ENCODE measurements at regions not wholly inside any gene's neighbourhood (a gene's known extent, or its start where the extent isn't known, plus 50 kb on each side); places are given as distances from the start of the nearest gene placed in this dataset.

DNA sequence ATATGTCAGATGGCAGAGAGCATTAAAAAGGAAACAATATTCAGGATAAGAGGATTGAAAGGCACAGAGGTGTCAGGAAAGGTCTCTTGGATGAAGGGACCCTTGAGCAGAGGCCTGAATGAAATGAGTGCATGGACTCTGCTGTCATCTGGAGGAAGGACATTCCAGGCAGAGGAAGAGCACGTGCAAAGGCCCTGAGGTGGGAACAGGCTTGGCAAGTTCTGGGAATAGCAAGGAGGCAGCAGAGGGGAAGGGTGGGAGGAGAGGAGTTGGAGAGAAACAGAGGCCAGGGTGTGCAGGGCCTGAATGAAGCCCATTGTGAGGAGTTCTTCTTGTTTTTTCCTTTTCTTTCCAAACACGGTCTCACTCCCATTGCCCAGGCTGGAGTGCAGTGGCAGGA is 59.0 kb upstream of the RUNX3 start:
- TF ChIP-seq, protein P1, sequence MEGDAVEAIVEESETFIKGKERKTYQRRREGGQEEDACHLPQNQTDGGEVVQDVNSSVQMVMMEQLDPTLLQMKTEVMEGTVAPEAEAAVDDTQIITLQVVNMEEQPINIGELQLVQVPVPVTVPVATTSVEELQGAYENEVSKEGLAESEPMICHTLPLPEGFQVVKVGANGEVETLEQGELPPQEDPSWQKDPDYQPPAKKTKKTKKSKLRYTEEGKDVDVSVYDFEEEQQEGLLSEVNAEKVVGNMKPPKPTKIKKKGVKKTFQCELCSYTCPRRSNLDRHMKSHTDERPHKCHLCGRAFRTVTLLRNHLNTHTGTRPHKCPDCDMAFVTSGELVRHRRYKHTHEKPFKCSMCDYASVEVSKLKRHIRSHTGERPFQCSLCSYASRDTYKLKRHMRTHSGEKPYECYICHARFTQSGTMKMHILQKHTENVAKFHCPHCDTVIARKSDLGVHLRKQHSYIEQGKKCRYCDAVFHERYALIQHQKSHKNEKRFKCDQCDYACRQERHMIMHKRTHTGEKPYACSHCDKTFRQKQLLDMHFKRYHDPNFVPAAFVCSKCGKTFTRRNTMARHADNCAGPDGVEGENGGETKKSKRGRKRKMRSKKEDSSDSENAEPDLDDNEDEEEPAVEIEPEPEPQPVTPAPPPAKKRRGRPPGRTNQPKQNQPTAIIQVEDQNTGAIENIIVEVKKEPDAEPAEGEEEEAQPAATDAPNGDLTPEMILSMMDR (IDR thresholded peaks at IDR 0.05; ENCODE audit: insufficient read depth, low read depth, low read length, missing control alignments): no peak

DNA sequence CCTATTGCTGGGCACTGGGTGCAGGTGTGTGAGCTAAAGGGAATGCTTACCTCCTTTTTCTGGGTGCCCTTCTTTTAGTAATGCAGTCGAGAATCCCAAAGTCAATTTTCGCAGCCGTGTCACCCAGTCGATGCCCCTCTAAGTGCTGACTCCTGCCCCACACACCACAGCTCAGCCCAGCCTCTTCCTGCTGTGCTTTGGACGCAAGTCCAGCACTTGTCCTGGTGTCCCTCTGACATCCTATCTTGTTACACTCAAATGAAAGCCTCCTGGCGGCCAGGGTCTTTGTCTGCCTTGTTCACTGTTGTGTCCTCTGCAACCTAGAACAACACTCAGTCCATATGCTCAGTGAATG is 58.5 kb upstream of the RUNX3 start:
- no peak for DNase-seq (ENCODE audit: low read depth)
- no peak overlapping the region for H3K4me3 ChIP-seq (ENCODE audit: low read length)
- TF ChIP-seq, protein P1 (IDR thresholded peaks at IDR 0.05; ENCODE audit: insufficient read depth, low read depth, low read length, missing control alignments): no peak

More for the DNA sequence above, 59.0 kb upstream of the RUNX3 start:
- DNase-seq (ENCODE audit: low read depth): no peak
- H3K4me3 ChIP-seq (ENCODE audit: low read length): no peak overlapping the region

DNA sequence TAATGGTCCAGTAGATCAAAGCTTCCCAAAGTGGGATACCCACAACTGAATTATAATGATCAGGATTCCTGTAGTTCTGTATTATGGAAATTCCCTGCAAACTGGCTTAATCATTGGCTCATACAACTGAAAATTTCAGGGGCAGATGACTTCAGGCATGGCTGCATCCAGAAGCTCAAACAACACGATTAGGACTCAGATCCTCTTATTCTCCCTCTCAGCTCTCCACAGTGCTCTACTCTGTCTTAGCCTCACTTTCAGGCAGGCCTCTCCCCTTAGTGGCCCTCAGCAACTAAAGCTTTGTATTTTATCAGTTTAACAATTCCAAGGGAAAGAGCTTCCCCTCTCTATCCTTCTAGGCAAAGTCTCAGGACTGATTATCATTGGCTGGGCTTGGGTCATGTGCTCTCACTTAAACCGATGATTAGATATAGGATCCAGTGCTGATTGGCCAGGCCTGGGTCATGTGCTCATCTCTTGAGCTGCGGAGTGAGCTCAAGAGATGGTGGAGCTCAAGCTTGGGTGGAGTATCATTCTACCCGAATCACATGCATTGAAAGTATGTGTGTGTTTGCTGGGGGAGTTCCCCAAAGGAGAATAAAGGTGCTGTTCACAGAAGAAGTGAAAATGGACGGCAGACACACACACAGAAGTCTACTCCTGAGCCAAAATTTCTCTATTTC is 57.9 kb upstream of the RUNX3 start:
- TF ChIP-seq, protein P1 (IDR thresholded peaks at IDR 0.05; ENCODE audit: insufficient read depth, low read depth, low read length, missing control alignments): no peak
- no peak for DNase-seq (ENCODE audit: low read depth)
- H3K4me3 ChIP-seq (ENCODE audit: low read length): no peak overlapping the region

DNA sequence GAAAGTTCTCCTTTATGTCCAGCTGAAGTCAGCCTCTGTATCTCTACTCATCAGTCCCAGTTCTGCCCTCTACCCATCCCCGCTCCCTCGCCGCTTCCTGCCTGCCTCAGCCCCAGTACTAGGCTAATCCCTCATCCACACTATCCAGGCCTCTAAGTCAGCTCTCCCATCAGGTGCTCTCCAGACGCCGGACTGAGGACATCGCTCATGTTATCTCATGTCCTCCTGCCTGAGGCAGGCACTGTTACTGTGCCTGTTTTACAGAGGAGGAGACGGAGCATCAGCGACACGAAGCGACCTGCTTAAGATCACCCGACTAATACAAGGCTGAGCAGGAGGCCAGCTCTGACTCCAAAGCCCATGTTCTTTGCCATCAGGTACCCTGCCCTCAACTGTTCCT is 57.3 kb upstream of the RUNX3 start:
- H3K4me3 ChIP-seq (ENCODE audit: low read length): no peak overlapping the region
- DNase-seq (ENCODE audit: low read depth): no peak
- TF ChIP-seq, protein P1 (IDR thresholded peaks at IDR 0.05; ENCODE audit: insufficient read depth, low read depth, low read length, missing control alignments): no peak

DNA sequence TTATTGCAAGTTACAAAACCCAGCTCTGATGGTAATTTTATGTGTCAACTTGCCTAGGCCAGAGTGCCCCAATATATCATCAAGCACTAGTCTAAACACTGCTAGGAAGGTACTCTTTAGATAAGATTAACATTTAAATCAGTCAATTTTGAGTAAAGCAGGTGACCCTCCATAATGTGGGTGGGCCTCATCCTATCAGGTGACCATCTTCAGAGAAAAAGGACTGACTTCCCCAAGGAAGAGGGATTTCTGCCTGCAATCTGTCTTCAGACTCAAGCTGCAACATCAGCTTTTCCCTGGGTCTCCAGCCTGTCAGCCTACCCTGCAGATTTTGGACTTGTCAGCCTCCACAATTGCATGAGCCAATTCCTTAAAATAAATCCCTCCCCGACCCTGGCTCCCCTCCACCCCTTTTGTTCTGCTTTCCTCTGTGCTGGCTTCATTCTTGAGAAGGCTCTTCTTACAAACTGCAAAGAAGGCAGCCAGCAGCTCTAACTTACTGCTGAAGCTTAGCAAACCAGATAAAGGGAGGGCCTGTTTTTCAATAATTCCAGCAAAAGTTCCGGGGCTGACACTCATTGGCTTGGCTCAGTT is 56.4 kb upstream of the RUNX3 start:
- TF ChIP-seq, protein P1 (IDR thresholded peaks at IDR 0.05; ENCODE audit: insufficient read depth, low read depth, low read length, missing control alignments): no peak
- DNase-seq (ENCODE audit: low read depth): no peak
- H3K4me3 ChIP-seq (ENCODE audit: low read length): no peak overlapping the region

DNA sequence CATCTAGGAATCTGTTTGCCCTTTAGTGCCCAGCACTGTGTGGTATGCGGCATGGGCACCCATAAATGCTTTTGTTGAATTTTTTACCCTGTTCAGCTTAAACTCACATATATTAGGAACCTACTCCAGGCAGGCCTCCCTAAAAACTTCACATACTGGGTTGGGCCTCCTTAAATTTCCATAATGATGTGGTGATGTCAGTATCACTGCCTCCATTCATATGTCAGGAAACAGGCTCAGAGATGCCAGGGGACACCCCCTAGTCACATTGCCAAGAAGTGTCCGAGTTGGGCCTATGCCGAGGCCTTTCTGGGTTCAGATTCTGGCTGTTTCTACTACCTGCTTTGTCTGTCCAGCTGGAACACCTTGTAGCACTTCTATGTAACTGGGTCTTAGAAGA is 55.7 kb upstream of the RUNX3 start:
- TF ChIP-seq, protein P1 (IDR thresholded peaks at IDR 0.05; ENCODE audit: insufficient read depth, low read depth, low read length, missing control alignments): no peak
- no peak for DNase-seq (ENCODE audit: low read depth)
- H3K4me3 ChIP-seq (ENCODE audit: low read length): no peak overlapping the region
